ENCODE measurements at regions not wholly inside any gene's neighbourhood (a gene's known extent, or its start where the extent isn't known, plus 50 kb on each side); places are given as distances from the start of the nearest gene placed in this dataset.
"Not testable (repeated sequence)": the region's sequence is repeated elsewhere in the genome, so short reads cannot be mapped to it uniquely, and the experiment has no call there.

DNA sequence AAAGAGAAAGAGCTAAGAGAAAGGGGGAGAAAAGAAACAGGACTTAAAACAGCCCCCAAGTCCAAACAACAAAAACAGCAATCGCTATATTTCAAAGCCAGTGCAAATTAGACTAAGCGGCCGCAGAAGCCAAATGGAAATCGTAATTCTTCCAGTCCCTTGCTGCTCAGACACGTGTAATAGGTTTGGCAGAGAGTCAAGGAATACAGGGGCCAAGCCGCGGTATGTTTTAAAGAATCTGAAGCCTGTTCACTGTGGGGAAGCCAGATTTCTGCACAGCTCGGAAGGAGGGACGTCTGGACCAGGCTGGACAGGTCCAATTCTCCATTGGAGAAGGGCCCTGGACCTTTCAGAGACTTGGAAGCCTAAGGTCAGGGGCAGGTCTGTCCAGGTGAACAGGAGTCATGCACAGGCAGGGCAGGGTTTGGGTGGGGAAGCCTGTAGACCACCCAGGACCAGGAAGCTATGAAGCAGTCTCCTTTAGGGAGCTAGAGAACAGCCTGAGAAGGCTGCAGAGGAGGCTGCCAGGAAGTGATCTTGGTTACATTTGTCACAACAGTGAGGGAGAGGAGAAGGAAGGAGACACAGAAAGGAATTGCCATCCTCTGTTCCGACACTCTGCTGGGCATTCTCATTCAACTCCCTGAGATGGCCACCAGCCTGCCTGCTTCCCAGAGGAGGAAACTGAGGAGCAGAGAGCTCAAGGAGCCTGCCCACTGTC lies 265.5 kb upstream of the ISX start:
- peak in 3 of 4 donors; percentile 84 to 88 (median 84) for DNase-seq (ENCODE audit: low read depth in 4 of 4, low spot score in 2 of 4)

DNA sequence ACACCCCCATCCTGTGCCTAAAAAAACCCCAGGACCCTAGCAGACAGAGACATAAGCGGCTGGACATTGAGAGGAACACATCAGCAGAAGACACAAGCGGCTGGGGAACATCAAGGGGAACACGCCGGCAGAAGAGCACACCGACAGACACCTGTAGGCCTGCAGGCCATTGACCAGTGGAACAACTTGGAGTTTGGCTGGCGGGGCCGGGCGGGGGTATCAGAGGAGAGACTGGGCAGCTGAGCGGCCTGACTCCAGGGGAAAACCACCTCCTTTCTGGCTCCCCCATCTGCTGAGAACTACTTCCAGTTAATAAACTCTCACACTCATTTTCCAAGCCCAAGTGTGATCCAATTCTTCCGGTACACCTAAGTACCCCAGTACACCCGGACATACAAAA lies 264.7 kb upstream of the ISX start:
- no peak for DNase-seq (ENCODE audit: low read depth in 4 of 4, low spot score in 2 of 4)

DNA sequence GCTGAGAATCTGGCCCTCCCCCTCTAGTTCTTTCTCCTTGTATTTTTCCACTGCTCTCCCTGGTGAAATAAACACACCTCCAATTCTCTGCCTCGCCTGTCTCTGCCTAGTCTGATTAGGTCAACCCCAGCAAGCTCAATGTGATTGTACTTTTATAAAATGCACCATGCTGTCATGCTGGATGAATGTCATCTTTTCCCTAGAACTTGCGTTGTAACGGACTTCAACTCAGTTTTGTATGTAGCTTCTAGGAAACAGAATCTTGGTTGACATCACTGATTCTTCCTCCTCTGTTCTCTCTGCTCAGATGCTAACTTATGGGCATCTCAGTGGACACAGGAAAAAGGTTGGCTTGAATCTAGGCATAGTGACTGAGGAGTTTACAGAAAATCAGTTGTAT lies 261.9 kb upstream of the ISX start:
- DNase-seq (ENCODE audit: low read depth in 4 of 4, low spot score in 2 of 4): no peak

DNA sequence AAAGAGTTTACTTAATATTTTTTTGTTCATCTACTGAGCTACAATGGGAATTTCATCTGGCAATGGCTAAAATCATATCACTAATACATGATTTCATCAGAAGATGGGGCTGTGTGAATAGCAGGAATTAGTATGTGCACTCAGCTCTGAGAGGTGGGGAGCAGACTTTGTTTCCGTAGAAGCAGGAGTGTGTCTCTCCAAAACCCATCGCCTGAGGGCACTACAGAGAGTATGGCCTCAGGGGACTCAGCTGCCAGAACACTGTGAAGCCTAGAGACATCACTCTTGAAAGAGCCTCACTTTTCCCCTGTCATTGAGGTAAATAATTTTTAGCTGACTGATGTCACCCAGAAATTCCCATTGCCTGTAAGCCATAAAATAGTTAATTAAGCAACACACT lies 261.4 kb upstream of the ISX start:
- no peak for DNase-seq (ENCODE audit: low read depth in 4 of 4, low spot score in 2 of 4)

DNA sequence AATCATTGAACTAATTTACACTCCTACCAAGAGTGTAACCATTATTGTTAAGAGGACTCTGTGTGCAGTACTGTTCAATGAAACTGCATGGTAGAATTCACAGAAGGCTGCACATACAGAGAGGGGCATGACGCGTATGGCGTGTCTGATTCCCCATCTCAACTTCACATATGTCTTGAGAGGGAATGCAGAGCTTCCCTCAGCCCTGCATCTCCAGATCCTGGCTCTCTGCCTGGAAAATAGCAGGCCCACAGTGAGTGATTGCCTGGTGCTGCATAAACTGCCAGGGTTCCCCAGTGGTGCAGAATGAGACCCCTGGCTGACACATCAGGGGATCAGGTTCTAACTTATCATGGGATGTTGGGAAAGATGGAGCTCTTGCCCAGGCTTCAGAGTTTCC lies 260.2 kb upstream of the ISX start:
- no peak for DNase-seq (ENCODE audit: low read depth in 4 of 4, low spot score in 2 of 4)

DNA sequence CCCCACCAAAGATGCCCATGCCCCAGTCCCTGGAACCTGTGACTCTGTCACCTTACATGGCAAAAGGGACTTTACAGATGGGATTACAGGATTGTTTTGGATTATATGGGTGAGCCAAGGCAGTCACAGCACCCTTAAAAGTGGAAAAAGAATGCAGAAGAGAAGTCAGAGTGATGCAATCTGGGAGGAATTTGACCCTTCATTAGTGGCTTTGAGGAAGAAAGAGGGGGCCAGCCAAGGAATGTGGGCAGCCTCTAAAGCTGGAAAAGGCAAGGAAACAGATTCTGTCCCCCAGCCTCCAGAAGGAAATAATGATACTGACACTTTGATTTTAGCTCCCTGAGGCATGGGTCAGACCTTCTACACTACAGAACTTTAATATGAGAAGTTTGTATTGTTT lies 257.3 kb upstream of the ISX start:
- no peak for DNase-seq (ENCODE audit: low read depth in 4 of 4, low spot score in 2 of 4)

DNA sequence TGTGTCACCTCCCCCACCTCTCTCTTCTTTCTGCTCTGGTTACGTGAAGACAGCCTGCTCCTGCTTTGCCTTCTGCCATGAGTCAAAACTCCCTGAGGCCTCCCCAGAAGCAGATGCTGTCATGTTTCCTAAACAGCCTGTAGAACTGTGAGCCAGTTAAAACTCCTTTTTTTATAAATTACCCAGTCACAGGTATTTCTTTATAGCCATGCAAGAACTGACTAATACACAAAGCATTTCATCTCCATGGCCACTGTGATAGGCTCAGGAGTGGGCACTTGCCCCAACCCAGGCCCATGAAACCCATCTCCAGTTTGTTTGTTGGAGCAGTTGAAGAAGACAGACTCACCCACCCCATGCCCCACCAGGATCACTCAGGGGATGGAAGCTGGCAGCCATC lies 253.3 kb upstream of the ISX start:
- no peak for DNase-seq (ENCODE audit: low read depth in 4 of 4, low spot score in 2 of 4)

DNA sequence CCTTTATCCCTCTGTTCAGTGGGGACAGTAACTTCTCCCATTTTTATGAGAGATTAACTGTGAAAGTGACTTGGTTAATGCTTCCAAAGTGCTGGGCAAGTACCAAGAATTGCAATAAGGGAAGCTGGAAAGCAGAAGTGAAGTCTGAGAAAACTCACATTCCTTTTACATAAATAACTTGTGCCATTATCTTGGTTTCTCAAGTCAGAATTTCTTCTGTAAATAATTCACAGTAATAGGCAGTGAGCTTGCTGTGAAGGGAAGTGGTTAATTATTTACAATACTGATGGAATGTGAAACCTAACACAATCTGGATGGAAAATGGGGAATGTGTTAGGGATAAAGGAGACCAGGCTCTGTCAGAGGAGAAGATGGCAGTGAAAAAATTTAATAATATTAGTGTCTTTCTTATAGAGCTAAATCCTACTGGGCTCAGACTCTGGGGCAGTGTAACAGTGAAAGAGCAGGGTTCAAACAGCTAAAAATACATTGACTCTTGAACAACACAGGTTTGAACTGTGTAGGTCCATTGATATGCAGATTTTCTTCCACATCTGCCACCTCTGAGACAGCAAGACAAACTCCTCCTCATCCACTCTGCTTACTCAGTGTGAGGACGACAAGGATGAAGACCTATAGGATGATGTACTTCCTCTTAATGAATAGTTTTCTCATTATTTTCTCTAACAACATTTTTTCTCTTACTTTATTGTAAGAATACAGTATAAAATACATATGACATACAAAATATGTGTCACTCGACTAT lies 251.5 kb upstream of the ISX start:
- DNase-seq (ENCODE audit: low read depth in 4 of 4, low spot score in 2 of 4): no peak

DNA sequence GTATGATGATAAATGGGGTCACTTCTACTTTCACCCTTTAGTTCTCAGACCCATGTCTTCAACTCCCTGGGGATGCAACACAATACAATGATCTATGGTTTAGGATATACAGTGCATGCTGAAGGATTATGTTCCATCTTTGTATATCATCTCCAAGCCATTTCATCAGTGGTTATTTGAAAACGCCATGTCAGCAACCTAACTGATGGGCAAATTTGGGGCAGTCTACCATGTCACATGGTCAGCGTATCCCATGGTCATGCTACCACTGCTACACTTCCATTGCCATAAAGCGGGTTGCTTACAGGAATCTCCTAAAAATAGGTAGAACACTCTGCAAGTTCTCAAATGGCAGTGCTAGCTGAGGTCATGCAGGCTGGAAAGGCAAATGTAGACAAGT lies 236.5 kb upstream of the ISX start:
- no peak for DNase-seq (ENCODE audit: low read depth in 4 of 4, low spot score in 2 of 4)

DNA sequence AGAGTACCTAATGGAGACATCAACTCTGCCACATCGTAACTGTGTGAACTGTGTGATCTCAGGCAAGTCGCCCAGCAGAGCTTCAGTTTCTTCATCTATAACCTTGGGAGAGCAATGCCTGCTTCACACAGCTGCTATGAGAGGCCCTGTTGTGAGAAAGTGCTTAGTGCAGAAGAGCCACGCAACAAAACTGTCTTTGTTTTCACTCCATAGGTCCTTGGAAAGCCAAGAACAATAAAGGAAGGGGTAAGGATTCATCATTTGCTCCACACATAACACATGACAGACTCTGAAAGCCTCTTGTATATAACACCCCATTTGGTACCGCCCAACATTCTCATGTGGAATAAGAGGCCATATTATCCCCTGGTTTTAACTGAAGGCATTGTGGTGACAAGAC lies 231.9 kb upstream of the ISX start:
- DNase-seq (ENCODE audit: low read depth in 4 of 4, low spot score in 2 of 4): no peak

DNA sequence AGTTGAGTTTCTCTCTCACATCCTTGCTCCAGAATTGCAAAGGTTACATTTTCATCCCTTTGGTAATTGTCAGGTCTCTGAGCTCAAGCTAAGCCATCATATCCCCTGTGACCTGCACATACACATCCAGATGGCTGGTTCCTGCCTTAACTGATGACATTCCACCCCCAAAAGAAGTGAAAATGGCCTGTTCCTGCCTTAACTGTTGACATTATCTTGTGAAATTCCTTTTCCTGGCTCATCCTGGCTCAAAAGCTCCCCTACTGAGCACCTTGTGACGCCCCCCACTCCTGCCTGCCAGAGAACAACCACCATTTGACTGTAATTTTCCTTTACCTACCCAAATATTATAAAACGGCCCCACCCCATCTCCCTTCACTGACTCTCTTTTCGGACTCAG lies 231.4 kb upstream of the ISX start:
- DNase-seq (ENCODE audit: low read depth in 4 of 4, low spot score in 2 of 4): not testable (repeated sequence)

DNA sequence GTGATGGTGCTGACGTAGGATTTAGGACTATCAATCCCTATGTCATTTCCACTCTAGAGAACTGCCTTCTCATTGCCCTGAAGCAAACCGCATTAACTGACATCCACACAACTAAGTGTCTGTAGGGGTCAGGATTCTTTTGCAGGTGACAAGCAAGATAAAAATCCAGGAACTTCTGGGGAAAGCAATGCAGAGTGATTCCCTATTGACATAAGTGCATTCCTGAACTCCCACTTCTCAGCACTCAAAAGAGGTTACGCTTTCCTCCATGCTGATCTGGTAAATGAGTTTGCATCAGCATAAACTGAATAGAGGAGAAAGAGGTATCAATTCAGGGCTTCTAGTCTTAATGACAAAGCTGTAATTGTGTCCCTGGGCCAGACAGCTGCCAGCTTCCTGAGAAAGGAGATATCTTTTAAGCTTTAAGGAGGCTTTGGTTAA lies 224.6 kb upstream of the ISX start:
- no peak for DNase-seq (ENCODE audit: low read depth in 4 of 4, low spot score in 2 of 4)

DNA sequence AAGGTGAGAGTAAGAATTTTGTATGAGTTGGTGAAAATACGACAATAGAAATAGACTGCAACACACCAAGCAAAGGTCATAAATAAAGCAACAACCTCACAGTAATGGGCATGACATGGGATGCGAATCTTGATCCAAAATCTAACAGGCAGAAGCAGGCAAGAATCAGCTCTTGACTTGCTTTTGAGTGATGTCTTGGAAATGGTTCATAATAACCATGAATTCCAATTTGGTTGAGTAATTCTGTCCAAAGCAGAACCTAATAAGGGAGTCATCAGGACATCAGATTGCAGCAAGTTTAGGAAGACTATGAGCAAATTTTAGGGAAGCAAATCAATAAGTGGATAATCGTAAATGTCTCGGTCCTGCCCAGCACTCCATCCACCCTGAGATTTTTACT lies 224.0 kb upstream of the ISX start:
- no peak for DNase-seq (ENCODE audit: low read depth in 4 of 4, low spot score in 2 of 4)

DNA sequence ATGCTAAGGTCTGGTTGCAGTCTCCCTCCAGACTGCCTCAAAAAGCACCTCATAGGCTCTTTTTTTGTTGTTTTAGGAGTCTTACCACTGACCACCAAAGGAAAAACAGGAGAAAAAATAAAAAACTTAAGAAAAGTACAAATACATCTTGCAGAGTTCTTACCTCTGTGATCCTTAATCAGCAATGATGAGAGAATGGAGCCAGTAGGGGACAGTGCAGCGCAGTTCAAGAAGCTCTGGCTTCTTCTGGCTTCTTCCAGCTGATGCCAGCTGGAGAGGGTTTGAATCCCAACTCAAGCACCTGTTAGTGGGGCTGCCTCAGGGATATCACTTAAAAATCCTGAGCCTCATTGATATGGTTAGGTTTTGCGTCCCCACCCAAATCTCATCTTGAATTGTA lies 223.3 kb upstream of the ISX start:
- DNase-seq (ENCODE audit: low read depth in 4 of 4, low spot score in 2 of 4): no peak

DNA sequence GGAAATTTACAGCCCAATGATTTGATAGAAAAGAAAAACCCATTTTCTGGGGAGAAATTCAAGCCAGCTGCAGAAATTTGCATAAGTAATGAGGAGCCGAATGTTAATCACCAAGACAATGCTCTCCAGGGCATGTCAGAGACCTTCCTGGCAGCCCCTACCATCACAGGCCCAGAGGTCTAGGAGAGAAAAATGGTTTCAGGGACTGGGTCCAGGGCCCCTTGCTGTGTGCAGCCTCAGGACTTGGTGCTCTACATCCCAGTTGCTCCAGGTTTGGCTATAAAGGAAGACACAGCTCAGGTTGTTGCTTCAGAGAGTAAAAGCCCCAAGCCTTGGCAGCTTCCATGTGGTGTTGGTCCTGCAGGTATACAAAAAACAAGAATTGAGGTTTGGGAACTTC lies 222.2 kb upstream of the ISX start:
- not testable (repeated sequence) for DNase-seq (ENCODE audit: low read depth in 4 of 4, low spot score in 2 of 4)

DNA sequence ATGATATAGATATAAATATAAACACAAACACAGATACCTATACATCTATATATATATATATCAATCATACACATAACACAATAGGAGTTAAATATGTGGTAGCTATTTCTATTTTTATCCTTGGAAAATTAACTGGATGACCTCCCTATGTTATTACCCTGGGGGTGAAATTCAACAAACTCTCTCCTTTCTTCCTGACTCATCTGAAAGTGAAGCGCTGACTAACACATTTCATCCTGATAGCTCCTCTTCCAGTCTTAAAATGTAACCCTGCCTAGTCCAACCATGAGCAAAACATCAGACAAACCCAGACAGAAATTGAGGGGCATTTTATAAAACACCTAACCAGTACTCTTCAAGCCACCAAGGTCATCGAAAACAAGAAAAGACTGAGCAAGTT lies 220.6 kb upstream of the ISX start:
- DNase-seq (ENCODE audit: low read depth in 4 of 4, low spot score in 2 of 4): no peak

DNA sequence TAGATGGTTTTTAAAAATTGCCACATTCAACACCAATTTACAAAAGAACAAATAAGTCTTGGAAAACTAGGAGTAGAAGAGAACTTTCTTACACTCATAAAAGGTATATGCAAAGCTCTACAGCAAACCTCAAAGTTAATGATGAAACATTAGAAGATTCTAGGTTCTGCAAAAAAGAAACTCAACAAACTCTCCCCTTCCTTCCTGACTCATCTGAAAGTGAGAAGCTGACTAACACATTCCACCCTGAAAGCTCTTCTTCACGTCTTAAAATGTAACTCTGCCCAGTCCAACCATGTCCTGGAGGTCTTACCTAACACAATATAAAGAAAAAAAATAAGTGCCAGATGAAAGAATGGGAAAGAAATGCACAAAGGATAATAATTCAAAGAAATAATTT lies 218.9 kb upstream of the ISX start:
- DNase-seq (ENCODE audit: low read depth in 4 of 4, low spot score in 2 of 4): no peak

DNA sequence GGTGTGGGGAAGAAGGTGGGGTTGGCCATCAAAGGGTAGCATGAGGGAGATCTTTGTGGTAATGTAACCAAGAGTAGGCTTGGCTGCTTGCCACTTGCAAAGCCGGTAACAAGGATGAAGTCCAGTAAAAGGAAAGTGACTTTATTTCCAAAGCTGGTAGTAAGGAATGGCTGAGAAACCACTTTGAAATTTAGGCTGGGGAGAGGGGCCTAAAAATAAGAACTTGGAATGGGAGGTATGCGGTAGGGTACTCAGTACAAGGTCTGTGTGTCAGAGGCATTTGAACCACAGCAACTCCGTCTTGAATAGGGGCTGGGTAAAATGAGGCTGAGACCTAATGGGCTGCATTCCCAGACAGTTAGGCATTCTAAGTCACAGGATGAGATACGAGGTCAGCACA lies 216.0 kb upstream of the ISX start:
- DNase-seq (ENCODE audit: low read depth in 4 of 4, low spot score in 2 of 4): no peak

DNA sequence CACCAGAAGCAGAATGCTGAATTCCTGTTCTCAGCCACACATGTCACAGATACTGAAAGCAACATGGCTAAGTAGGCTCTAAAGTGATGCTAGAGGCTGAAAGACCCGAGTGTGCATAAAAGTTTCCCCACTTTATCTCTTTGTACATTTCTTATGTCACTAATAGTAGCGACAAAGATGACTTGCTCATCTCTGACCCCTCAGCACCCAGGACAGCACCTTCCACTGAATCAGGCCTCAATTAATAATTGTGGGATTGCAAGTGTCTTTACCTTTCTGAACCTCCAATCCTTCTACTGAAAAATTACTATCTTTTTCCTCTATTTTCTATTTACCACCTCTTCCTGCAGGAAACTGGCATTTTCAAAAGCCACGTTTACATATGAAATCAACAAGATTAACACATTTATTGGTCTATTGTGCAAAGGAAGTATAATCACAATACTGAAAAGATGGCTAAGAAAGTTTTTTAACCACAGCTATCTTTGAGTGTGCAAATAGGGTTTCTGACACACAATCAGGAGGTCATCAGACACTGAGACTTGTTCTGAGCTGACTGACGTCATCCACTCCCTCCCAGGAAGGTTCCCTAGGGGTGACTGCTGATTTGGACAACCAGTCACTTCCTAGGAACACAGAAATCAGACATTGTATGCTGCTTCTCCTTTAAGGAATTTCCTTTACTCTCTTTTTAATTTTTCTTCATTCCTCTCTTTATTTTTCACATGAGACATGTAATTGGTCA lies 213.9 kb upstream of the ISX start:
- no peak for DNase-seq (ENCODE audit: low read depth in 4 of 4, low spot score in 2 of 4)

DNA sequence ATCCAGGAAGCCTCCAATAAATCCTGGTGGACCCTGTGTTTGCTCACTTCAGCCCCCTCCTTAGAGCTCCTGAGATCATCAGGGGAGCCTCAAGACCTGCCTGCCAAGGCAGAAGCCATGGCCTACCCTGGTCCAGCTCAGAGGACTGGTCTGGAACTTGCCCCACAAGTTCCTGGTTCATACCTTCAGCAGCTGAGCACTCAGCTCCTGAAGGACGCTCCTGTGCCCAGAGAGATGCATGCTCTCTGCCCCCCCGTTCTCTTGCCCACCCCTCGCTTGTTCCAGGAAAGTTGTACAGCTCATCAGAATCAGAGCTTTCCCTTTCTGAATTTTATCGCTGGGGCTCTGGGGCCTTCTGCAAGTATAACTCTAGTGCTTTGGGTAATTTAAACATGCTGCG lies 210.5 kb upstream of the ISX start:
- DNase-seq (ENCODE audit: low read depth in 4 of 4, low spot score in 2 of 4): no peak

DNA sequence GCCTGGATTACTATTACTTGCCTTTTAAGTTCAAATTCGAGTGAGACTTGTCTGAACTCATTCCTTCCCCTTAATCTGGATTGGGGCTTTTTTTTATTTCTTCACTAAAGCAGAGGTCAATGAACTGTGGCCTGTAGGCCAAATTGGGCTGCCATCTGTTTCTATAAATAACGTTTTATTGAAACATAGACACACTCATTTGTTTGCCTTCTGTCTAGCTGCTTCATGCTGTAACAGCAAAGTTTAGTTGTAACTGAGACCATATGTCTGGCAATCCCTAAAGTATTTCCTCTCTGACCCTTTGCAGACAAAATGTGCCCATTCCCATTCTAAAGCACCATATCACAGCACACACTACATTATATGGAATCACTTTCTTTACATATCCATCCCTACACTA lies 207.9 kb upstream of the ISX start:
- DNase-seq (ENCODE audit: low read depth in 4 of 4, low spot score in 2 of 4): no peak

DNA sequence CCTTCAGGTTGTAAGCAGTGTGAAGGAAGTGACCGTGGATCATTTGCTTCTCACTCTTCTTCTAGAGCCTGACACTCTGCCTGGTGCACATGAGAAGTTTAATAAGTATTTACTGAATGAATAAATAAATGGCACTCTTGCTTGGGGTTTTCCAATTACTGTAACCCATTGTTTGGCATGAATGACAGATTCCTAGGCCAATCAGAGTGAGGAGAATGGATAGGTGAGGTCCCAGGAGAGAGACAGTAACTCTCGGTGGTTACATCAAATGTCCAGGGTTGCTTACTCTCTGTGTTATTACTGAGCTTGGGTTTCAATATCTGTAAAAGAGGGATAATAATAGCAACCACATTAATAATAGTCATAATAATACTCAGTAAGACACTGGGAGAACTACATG lies 204.2 kb upstream of the ISX start:
- DNase-seq (ENCODE audit: low read depth in 4 of 4, low spot score in 2 of 4): no peak

Measured in left renal cortex interstitium (tissue), 4 donors.